Gastroesophageal sphincter (tissue), 4 donors: ENCODE measurements at regions not wholly inside any gene's neighbourhood (a gene's known extent, or its start where the extent isn't known, plus 50 kb on each side); places are given as distances from the start of the nearest gene placed in this dataset.

Experiments
- ATAC-seq: fragments of 150-250 bp; one replicate; pipeline ENCODE4 v1.9.1; 2016; ENCODE audit warnings: mild to moderate bottlenecking, moderate library complexity
- H3K27ac ChIP-seq, 4 donors: fragments of 200-600 bp; sonication (generic) in 3 of 4; 1 replicate in 3 of 4; 2 replicates in 1 of 4; pipeline ENCODE4 v1.5.1; 2016 to 2019
- H3K27me3 ChIP-seq: fragments of 200-600 bp; sonication (generic); one replicate; pipeline ENCODE4 v1.5.1; 2019
- H3K36me3 ChIP-seq, 2 donors: fragments of 200-600 bp; sonication (generic); one replicate each; pipeline ENCODE4 v1.5.1; 2019; ENCODE audit warnings: control low read depth in 1 of 2
- H3K4me1 ChIP-seq, 3 donors: fragments of 200-600 bp; sonication (generic); 1 replicate in 2 of 3; 2 replicates in 1 of 3; pipeline ENCODE4 v1.5.1; 2016 to 2019; ENCODE audit warnings: control low read depth in 2 of 3
- H3K4me3 ChIP-seq, 2 donors: fragments of 200-600 bp; sonication (generic); one replicate each; pipeline ENCODE4 v1.5.1; 2019; ENCODE audit warnings: mild to moderate bottlenecking in 1 of 2, moderate library complexity in 1 of 2
- H3K9me3 ChIP-seq, 3 donors: fragments of 200-600 bp; sonication (generic); one replicate each; pipeline ENCODE4 v1.5.1; 2017 to 2019; ENCODE audit warnings: control low read depth in 2 of 3
- CTCF ChIP-seq, 4 experiments: fragments of 200-600 bp in 2 of 4; fragments of 450-650 bp in 2 of 4; sonication (generic) in 1 of 4; IDR thresholded peaks; one replicate each; pipeline ENCODE4 v1.5.1; 2017 to 2019; ENCODE audit warnings: antibody characterized with exemption in 4 of 4, mild to moderate bottlenecking in 2 of 4, moderate library complexity in 2 of 4
- EP300 ChIP-seq: sonication (generic); formaldehyde crosslinking; IDR thresholded peaks from one replicate; pipeline ENCODE4 v1.6.1; 2017; ENCODE audit warnings: antibody characterized with exemption, mild to moderate bottlenecking
- POLR2A ChIP-seq, 2 donors: fragments of 450-650 bp; IDR thresholded peaks; one replicate each; pipeline ENCODE4 v1.6.1; 2017; ENCODE audit warnings: antibody characterized with exemption in 2 of 2, mild to moderate bottlenecking in 2 of 2, moderate library complexity in 1 of 2
- POLR2AphosphoS5 ChIP-seq: sonication (generic); formaldehyde crosslinking; IDR thresholded peaks from one replicate; pipeline ENCODE4 v1.6.1; 2017; ENCODE audit warnings: antibody characterized with exemption
- WGBS, 2 donors: methylation state at CpG; one replicate each; pipeline ENCODE4 v1.1.5; 2018; ENCODE audit warnings: low coverage in 1 of 2; 5-methylcytosine and 5-hydroxymethylcytosine counted together

- H3K27me3 ChIP-seq: peaks cover 3% of the 10 kb centered on the region
- no peak for ATAC-seq
- no peak overlapping the region for H3K27ac ChIP-seq
- no peaks in the 10 kb centered on the region for H3K4me1 ChIP-seq
- H3K36me3 ChIP-seq: no peaks in the 10 kb centered on the region
- no peaks in the 10 kb centered on the region for H3K9me3 ChIP-seq
- TF ChIP-seq POLR2A (IDR thresholded peaks at IDR 0.05) (no peak), POLR2AphosphoS5 (no peak), CTCF (IDR thresholded peaks at IDR 0.05) (no peak), EP300 (no peak)
- no peak overlapping the region for H3K4me3 ChIP-seq
- WGBS, 2 donors: 81 to 100% methylated on average over 2 to 12 of the region's 13 CpGs
Measured at GRCh38 chr5:2856206-2856605, 104.7 kb upstream of the IRX2 start.

- Histone ChIP-seq H3K9me3 (no peaks in the 10 kb centered on the region), H3K27me3 (no peaks in the 10 kb centered on the region), H3K4me3 (no peak overlapping the region), H3K27ac (no peak overlapping the region), H3K36me3 (no peaks in the 10 kb centered on the region), H3K4me1 (no peaks in the 10 kb centered on the region)
- 56 to 86% methylated on average over 1 of the region's 1 CpG for WGBS, 2 donors
- TF ChIP-seq CTCF (IDR thresholded peaks at IDR 0.05) (no peak), POLR2AphosphoS5 (no peak), POLR2A (IDR thresholded peaks at IDR 0.05) (no peak), EP300 (no peak)
- ATAC-seq: no peak
Measured at GRCh38 chr5:2852446-2852845, 101.0 kb upstream of the IRX2 start.

GRCh38 chr5:2851895-2852294, 100.4 kb upstream of the IRX2 start:
- Histone ChIP-seq H3K36me3 (no peaks in the 10 kb centered on the region), H3K4me1 (no peaks in the 10 kb centered on the region), H3K4me3 (no peak overlapping the region), H3K27ac (no peak overlapping the region), H3K9me3 (no peaks in the 10 kb centered on the region), H3K27me3 (no peaks in the 10 kb centered on the region)
- ATAC-seq: no peak
- TF ChIP-seq POLR2AphosphoS5 (no peak), EP300 (no peak), CTCF (IDR thresholded peaks at IDR 0.05) (no peak), POLR2A (IDR thresholded peaks at IDR 0.05) (no peak)
- 72 to 91% methylated on average over 4 to 5 of the region's 5 CpGs for WGBS, 2 donors

GRCh38 chr5:2849429-2849828, 98.0 kb upstream of the IRX2 start:
- ATAC-seq: no peak
- H3K9me3 ChIP-seq: no peaks in the 10 kb centered on the region
- no peak for TF ChIP-seq EP300
- no peaks in the 10 kb centered on the region for H3K27me3 ChIP-seq
- WGBS, 2 donors: 65 to 67% methylated on average over 3 to 6 of the region's 6 CpGs
- no peak overlapping the region for H3K4me3 ChIP-seq
- no peak overlapping the region for H3K27ac ChIP-seq
- H3K4me1 ChIP-seq: no peaks in the 10 kb centered on the region
- no peaks in the 10 kb centered on the region for H3K36me3 ChIP-seq

- TF ChIP-seq CTCF (IDR thresholded peaks at IDR 0.05) (no peak), POLR2AphosphoS5 (no peak), EP300 (no peak), POLR2A (IDR thresholded peaks at IDR 0.05) (no peak)
- WGBS, 2 donors: 55 to 64% methylated on average over 10 to 11 of the region's 11 CpGs
- Histone ChIP-seq H3K9me3 (no peaks in the 10 kb centered on the region), H3K4me1 (no peaks in the 10 kb centered on the region), H3K27me3 (no peaks in the 10 kb centered on the region), H3K27ac (no peak overlapping the region), H3K4me3 (no peak overlapping the region), H3K36me3 (no peaks in the 10 kb centered on the region)
- ATAC-seq: no peak
Measured at GRCh38 chr5:2848619-2849018, 97.1 kb upstream of the IRX2 start.
